Ovary (tissue), 7 donors: ENCODE measurements at regions not wholly inside any gene's neighbourhood (a gene's known extent, or its start where the extent isn't known, plus 50 kb on each side); places are given as distances from the start of the nearest gene placed in this dataset.

Source experiments
- DNase-seq, 5 donors: peaks; one replicate each; pipeline ENCODE4 v3.0.0-alpha.2; 2019 to 2020
- H3K27ac ChIP-seq, 2 donors: fragments of 200-600 bp; one replicate each; pipeline versions ENCODE4 v1.5.1 to v1.8.0; 2019 to 2022
- H3K27me3 ChIP-seq: fragments of 200-600 bp; one replicate; pipeline ENCODE4 v1.8.0; 2022
- H3K36me3 ChIP-seq: fragments of 200-600 bp; sonication (generic); one replicate; pipeline ENCODE4 v1.5.1; 2019
- H3K4me1 ChIP-seq: one replicate; pipeline ENCODE4 v1.8.1; 2013; ENCODE audit warnings: mild to moderate bottlenecking, moderate library complexity; ENCODE audit not compliant: insufficient read depth
- H3K4me3 ChIP-seq: fragments of 200-600 bp; sonication (generic); one replicate; pipeline ENCODE4 v1.5.1; 2017
- H3K9me3 ChIP-seq, 2 donors: fragments of 200-600 bp in 1 of 2; sonication (generic) in 1 of 2; one replicate each; pipeline versions ENCODE4 v1.5.1 to v1.8.1; 2013 to 2019; ENCODE audit warnings: mild to moderate bottlenecking in 1 of 2, moderate library complexity in 1 of 2
- CTCF ChIP-seq, 3 donors: fragments of 450-650 bp in 2 of 3; fragments of 200-600 bp in 1 of 3; IDR thresholded peaks; one replicate each; pipeline versions ENCODE4 v1.5.1 to v1.8.0; 2016 to 2022; ENCODE audit warnings: antibody characterized with exemption in 3 of 3, mild to moderate bottlenecking in 1 of 3
- EP300 ChIP-seq: sonication (generic); formaldehyde crosslinking; IDR thresholded peaks from one replicate; pipeline ENCODE4 v1.6.1; 2017; ENCODE audit warnings: antibody characterized with exemption
- POLR2A ChIP-seq: fragments of 450-650 bp; IDR thresholded peaks from one replicate; pipeline ENCODE4 v1.6.1; 2017; ENCODE audit warnings: antibody characterized with exemption, mild to moderate bottlenecking, moderate library complexity
- WGBS, 3 donors: extraction: QIAGEN DNeasy Blood & Tissue Kit in 1 of 3; methylation state at CpG; one replicate each; pipeline versions ENCODE4 v1.1.5 to v1.1.7; 2013 to 2017; 5-methylcytosine and 5-hydroxymethylcytosine counted together
- intact Hi-C, 4 donors: fragments of 100-400 bp; cut with DNase I; formaldehyde crosslinking; loops; one replicate each; pipeline versions ENCODE4 v1.11.0 to v1.15.1; 2022 to 2023
- donor health status: DM: no; HTN: no; CAD: no; lungs with moderate emphysema.
- donor health status: DM: no; HTN: no; CAD: no.
- donor health status: Bipolar disorder and iron deficiency.
- donor health status: DM: no; HTN: no; CAD: no.
- donor health status: DM: yes; HTN: yes; CAD: no.

GRCh38 chr4:60117726-60118323 lies 1082.3 kb upstream of the ADGRL3 start:
- H3K36me3 ChIP-seq: no peaks in the 10 kb centered on the region
- H3K27me3 ChIP-seq: peaks cover 2% of the 10 kb centered on the region
- WGBS, 3 donors: 85 to 91% (median 88%) methylated on average over 3 of the region's 3 CpGs
- DNase-seq: no peak
- no peak overlapping the region for H3K27ac ChIP-seq
- TF ChIP-seq POLR2A (no peak), CTCF (IDR thresholded peaks at IDR 0.05) (no peak), EP300 (no peak)
- no peaks in the 10 kb centered on the region for H3K9me3 ChIP-seq
- intact Hi-C loops: no loop called here
- no peaks in the 10 kb centered on the region for H3K4me1 ChIP-seq
- no peak overlapping the region for H3K4me3 ChIP-seq

GRCh38 chr4:60122820-60123219 lies 1077.3 kb upstream of the ADGRL3 start:
- DNase-seq: no peak
- no peaks in the 10 kb centered on the region for H3K4me1 ChIP-seq
- no peaks in the 10 kb centered on the region for H3K9me3 ChIP-seq
- peaks cover 2% of the 10 kb centered on the region for H3K27me3 ChIP-seq
- H3K27ac ChIP-seq: no peak overlapping the region
- TF ChIP-seq CTCF (IDR thresholded peaks at IDR 0.05) (no peak), POLR2A (no peak), EP300 (no peak)
- no peaks in the 10 kb centered on the region for H3K36me3 ChIP-seq
- intact Hi-C loops: no loop called here
- WGBS, 3 donors: 88 to 96% (median 94%) methylated on average over 6 of the region's 6 CpGs
- H3K4me3 ChIP-seq: no peak overlapping the region

GRCh38 chr4:60128888-60129287 lies 1071.2 kb upstream of the ADGRL3 start:
- H3K4me1 ChIP-seq: no peaks in the 10 kb centered on the region
- intact Hi-C loops: no loop called here

GRCh38 chr4:60129740-60130139 lies 1070.4 kb upstream of the ADGRL3 start:
- no peaks in the 10 kb centered on the region for H3K36me3 ChIP-seq
- H3K27me3 ChIP-seq: no peaks in the 10 kb centered on the region
- DNase-seq: no peak
- no peaks in the 10 kb centered on the region for H3K9me3 ChIP-seq
- TF ChIP-seq POLR2A: no peak
- no peak for TF ChIP-seq EP300
- TF ChIP-seq CTCF (IDR thresholded peaks at IDR 0.05): no peak
- 49 to 55% (median 52%) methylated on average over 1 of the region's 1 CpG for WGBS, 3 donors
- intact Hi-C loops: no loop called here
- no peak overlapping the region for H3K27ac ChIP-seq
- H3K4me3 ChIP-seq: no peak overlapping the region
- H3K4me1 ChIP-seq: no peaks in the 10 kb centered on the region

More at GRCh38 chr4:60128888-60129287, 1071.2 kb upstream of the ADGRL3 start:
- no peaks in the 10 kb centered on the region for H3K27me3 ChIP-seq
- 59 to 68% (median 64%) methylated on average over 4 of the region's 4 CpGs for WGBS, 3 donors
- TF ChIP-seq CTCF (IDR thresholded peaks at IDR 0.05): no peak
- no peak for TF ChIP-seq EP300
- no peak for TF ChIP-seq POLR2A
- H3K27ac ChIP-seq: no peak overlapping the region
- no peaks in the 10 kb centered on the region for H3K36me3 ChIP-seq
- H3K9me3 ChIP-seq: no peaks in the 10 kb centered on the region
- H3K4me3 ChIP-seq: no peak overlapping the region
- DNase-seq: no peak
